GM23248 (cell line): ENCODE measurements at regions not wholly inside any gene's neighbourhood (a gene's known extent, or its start where the extent isn't known, plus 50 kb on each side); places are given as distances from the start of the nearest gene placed in this dataset.

ENCODE experiments used
- DNase-seq: peaks from one replicate; pipeline ENCODE4 v3.0.0-alpha.2; 2015
- H2AFZ ChIP-seq: fragments of 200-600 bp; sonication (generic); 2 replicates; pipeline ENCODE4 v1.6.1; 2016; ENCODE audit warnings: antibody characterized with exemption
- H3F3A ChIP-seq: fragments of 200-600 bp; sonication (generic); 2 replicates; pipeline ENCODE4 v1.6.1; 2016; ENCODE audit warnings: mild to moderate bottlenecking, antibody characterized with exemption, mixed run types; ENCODE audit not compliant: insufficient read depth
- H3K27ac ChIP-seq: fragments of 200-600 bp; sonication (generic); 2 replicates; pipeline ENCODE4 v1.5.1; 2016; ENCODE audit warnings: mild to moderate bottlenecking
- H3K27me3 ChIP-seq: fragments of 200-600 bp; sonication (generic); replicated peaks from 2 replicates; pipeline ENCODE4 v1.6.1; 2016; ENCODE audit warnings: mild to moderate bottlenecking; ENCODE audit not compliant: insufficient read depth
- H3K36me3 ChIP-seq: fragments of 200-600 bp; sonication (generic); 2 replicates; pipeline ENCODE4 v1.6.1; 2016; ENCODE audit warnings: low read depth, mild to moderate bottlenecking
- H3K4me1 ChIP-seq: fragments of 200-600 bp; sonication (generic); 2 replicates; pipeline ENCODE4 v1.6.1; 2016; ENCODE audit warnings: mild to moderate bottlenecking; ENCODE audit not compliant: insufficient read depth
- H3K4me2 ChIP-seq: fragments of 200-600 bp; sonication (generic); one replicate; pipeline ENCODE4 v1.6.1; 2016; ENCODE audit warnings: mild to moderate bottlenecking; ENCODE audit not compliant: unreplicated experiment
- H3K4me3 ChIP-seq: fragments of 200-600 bp; sonication (generic); 2 replicates; pipeline ENCODE4 v1.5.1; 2016; ENCODE audit warnings: mild to moderate bottlenecking
- H3K79me2 ChIP-seq: fragments of 200-600 bp; sonication (generic); 2 replicates; pipeline ENCODE4 v1.6.1; 2016; ENCODE audit warnings: mild to moderate bottlenecking; ENCODE audit not compliant: insufficient read depth
- H3K9ac ChIP-seq: fragments of 200-600 bp; sonication (generic); 2 replicates; pipeline ENCODE4 v1.6.1; 2016; ENCODE audit warnings: mild to moderate bottlenecking
- H3K9me2 ChIP-seq: fragments of 200-600 bp; sonication (generic); 2 replicates; pipeline ENCODE4 v1.6.1; 2016; ENCODE audit warnings: mixed run types, mild to moderate bottlenecking, moderate library complexity; ENCODE audit not compliant: insufficient read depth
- H3K9me3 ChIP-seq: fragments of 200-600 bp; sonication (generic); one replicate; pipeline ENCODE4 v1.6.1; 2017; ENCODE audit warnings: low read depth
- H4K20me1 ChIP-seq: fragments of 200-600 bp; sonication (generic); 2 replicates; pipeline ENCODE4 v1.6.0; 2016; ENCODE audit not compliant: insufficient read depth
- EZH2 ChIP-seq: fragments of 200-600 bp; sonication (generic); IDR thresholded peaks from 2 replicates; pipeline ENCODE4 v1.6.1; 2018; ENCODE audit warnings: antibody characterized with exemption, mild to moderate bottlenecking; ENCODE audit not compliant: insufficient read depth, poor library complexity, severe bottlenecking
- EZH2phosphoT487 ChIP-seq: fragments of 200-600 bp; sonication (generic); IDR thresholded peaks from 2 replicates; pipeline ENCODE4 v1.6.1; 2018; ENCODE audit warnings: antibody characterized with exemption, moderate library complexity, mild to moderate bottlenecking, low read depth; ENCODE audit not compliant: insufficient read depth
- WGBS, 2 experiments: methylation state at CpG; one replicate each; pipeline ENCODE4 v1.1.6; 2015 to 2017; ENCODE audit warnings: low lambda C conversion rate in 2 of 2, low coverage in 1 of 2; ENCODE audit errors: missing lambda C conversion rate in 2 of 2; 5-methylcytosine and 5-hydroxymethylcytosine counted together
- in situ Hi-C: fragments of 300-500 bp; cut with MboI; formaldehyde crosslinking; loops from 2 replicates; pipeline ENCODE4 v1.15.0; 2020

- no peaks in the 10 kb centered on the region for H3K27me3 ChIP-seq
- no peak for DNase-seq
- H3K4me2 ChIP-seq = no peak overlapping the region
- H3K4me3 ChIP-seq = no peak overlapping the region
- no peaks in the 10 kb centered on the region for H4K20me1 ChIP-seq
- no peaks in the 10 kb centered on the region for H3F3A ChIP-seq
- no peak overlapping the region for H3K9ac ChIP-seq
- H3K36me3 ChIP-seq = no peaks in the 10 kb centered on the region
- no peak overlapping the region for H3K27ac ChIP-seq
- TF ChIP-seq EZH2 (no peak), EZH2phosphoT487 (no peak)
- H3K9me2 ChIP-seq = no peaks in the 10 kb centered on the region
- in situ Hi-C loops = no loop called here
- WGBS, 2 experiments = 61 to 68% methylated on average over 9 of the region's 9 CpGs
- no peak overlapping the region for H2AFZ ChIP-seq
- H3K9me3 ChIP-seq = no peaks in the 10 kb centered on the region
- H3K4me1 ChIP-seq = no peaks in the 10 kb centered on the region
- H3K79me2 ChIP-seq = no peaks in the 10 kb centered on the region
Measured at GRCh38 chr1:17891205-17892110, 136.3 kb downstream of the ACTL8 start.

GRCh38 chr1:17892225-17892624 lies 137.1 kb downstream of the ACTL8 start:
- no peak overlapping the region for H3K27ac ChIP-seq
- H3K4me1 ChIP-seq = no peaks in the 10 kb centered on the region
- H3K4me3 ChIP-seq = no peak overlapping the region
- H3K9me3 ChIP-seq = no peaks in the 10 kb centered on the region
- no peaks in the 10 kb centered on the region for H3K27me3 ChIP-seq
- H4K20me1 ChIP-seq = no peaks in the 10 kb centered on the region
- H2AFZ ChIP-seq = no peak overlapping the region
- no peak for DNase-seq
- in situ Hi-C loops = no loop called here
- H3K79me2 ChIP-seq = no peaks in the 10 kb centered on the region
- 61 to 66% methylated on average over 8 of the region's 8 CpGs for WGBS, 2 experiments
- H3K9me2 ChIP-seq = no peaks in the 10 kb centered on the region
- H3K9ac ChIP-seq = no peak overlapping the region
- no peaks in the 10 kb centered on the region for H3K36me3 ChIP-seq
- no peaks in the 10 kb centered on the region for H3F3A ChIP-seq
- TF ChIP-seq EZH2 (no peak), EZH2phosphoT487 (no peak)
- H3K4me2 ChIP-seq = no peak overlapping the region

- WGBS, 2 experiments = 49 to 50% methylated on average over 7 of the region's 7 CpGs
- TF ChIP-seq EZH2phosphoT487 (no peak), EZH2 (no peak)
Measured at GRCh38 chr1:17892851-17893250, 137.7 kb downstream of the ACTL8 start.

GRCh38 chr1:17893891-17894631 lies 138.9 kb downstream of the ACTL8 start:
- Histone ChIP-seq H4K20me1 (no peaks in the 10 kb centered on the region), H3K4me1 (no peaks in the 10 kb centered on the region), H3K9me3 (no peaks in the 10 kb centered on the region), H3F3A (no peaks in the 10 kb centered on the region), H3K27me3 (peaks cover 16% of the 10 kb centered on the region), H3K9ac (no peak overlapping the region), H3K36me3 (no peaks in the 10 kb centered on the region), H3K27ac (no peak overlapping the region), H2AFZ (no peak overlapping the region), H3K4me2 (no peak overlapping the region), H3K9me2 (no peaks in the 10 kb centered on the region), H3K79me2 (no peaks in the 10 kb centered on the region), H3K4me3 (no peak overlapping the region)
- in situ Hi-C loops = no loop called here
- no peak for DNase-seq
- 60 to 62% methylated on average over 12 of the region's 12 CpGs for whole genome bisulfite sequencing, 2 experiments
- no peak for TF ChIP-seq EZH2
- TF ChIP-seq EZH2phosphoT487 = no peak

More at GRCh38 chr1:17892851-17893250, 137.7 kb downstream of the ACTL8 start:
- no peaks in the 10 kb centered on the region for H3K79me2 ChIP-seq
- no peak overlapping the region for H3K27ac ChIP-seq
- no peak overlapping the region for H2AFZ ChIP-seq
- H3K36me3 ChIP-seq = no peaks in the 10 kb centered on the region
- no peaks in the 10 kb centered on the region for H4K20me1 ChIP-seq
- no peaks in the 10 kb centered on the region for H3F3A ChIP-seq
- H3K9me3 ChIP-seq = no peaks in the 10 kb centered on the region
- H3K4me1 ChIP-seq = no peaks in the 10 kb centered on the region
- H3K9ac ChIP-seq = no peak overlapping the region
- no peaks in the 10 kb centered on the region for H3K9me2 ChIP-seq
- DNase-seq = no peak
- in situ Hi-C loops = no loop called here
- no peak overlapping the region for H3K4me3 ChIP-seq
- no peak overlapping the region for H3K4me2 ChIP-seq
- peaks cover 3% of the 10 kb centered on the region; the same call in 1 of the 2 replicates for H3K27me3 ChIP-seq
